ENCODE measurements at regions not wholly inside any gene's neighbourhood (a gene's known extent, or its start where the extent isn't known, plus 50 kb on each side); places are given as distances from the start of the nearest gene placed in this dataset.
"Not testable (repeated sequence)": the region's sequence is repeated elsewhere in the genome, so short reads cannot be mapped to it uniquely, and the experiment has no call there.

DNA sequence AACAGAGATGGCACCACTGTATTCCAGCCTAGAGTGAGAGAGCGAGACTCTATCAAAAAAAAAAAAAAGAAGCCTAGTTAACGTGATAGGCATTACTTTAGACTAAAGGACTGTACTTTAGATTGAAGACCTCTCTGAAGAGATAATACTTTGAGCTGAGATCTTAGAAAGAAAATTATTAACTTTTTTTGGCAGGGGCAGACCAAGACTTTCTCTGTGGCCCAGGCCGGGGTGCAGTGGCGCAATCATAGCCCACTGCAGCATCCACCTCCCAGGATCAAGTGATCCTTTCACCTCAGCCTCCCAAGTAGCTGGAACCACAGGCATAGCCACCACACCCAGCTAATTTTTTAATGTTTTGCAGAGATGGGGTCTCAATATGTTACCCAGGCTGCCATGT, 75.7 kb upstream of the TNRC6A start:
- H3K4me3 ChIP-seq: no peak overlapping the region
- no peak for TF ChIP-seq POLR2A (IDR thresholded peaks at IDR 0.05)
- TF ChIP-seq, protein P1, sequence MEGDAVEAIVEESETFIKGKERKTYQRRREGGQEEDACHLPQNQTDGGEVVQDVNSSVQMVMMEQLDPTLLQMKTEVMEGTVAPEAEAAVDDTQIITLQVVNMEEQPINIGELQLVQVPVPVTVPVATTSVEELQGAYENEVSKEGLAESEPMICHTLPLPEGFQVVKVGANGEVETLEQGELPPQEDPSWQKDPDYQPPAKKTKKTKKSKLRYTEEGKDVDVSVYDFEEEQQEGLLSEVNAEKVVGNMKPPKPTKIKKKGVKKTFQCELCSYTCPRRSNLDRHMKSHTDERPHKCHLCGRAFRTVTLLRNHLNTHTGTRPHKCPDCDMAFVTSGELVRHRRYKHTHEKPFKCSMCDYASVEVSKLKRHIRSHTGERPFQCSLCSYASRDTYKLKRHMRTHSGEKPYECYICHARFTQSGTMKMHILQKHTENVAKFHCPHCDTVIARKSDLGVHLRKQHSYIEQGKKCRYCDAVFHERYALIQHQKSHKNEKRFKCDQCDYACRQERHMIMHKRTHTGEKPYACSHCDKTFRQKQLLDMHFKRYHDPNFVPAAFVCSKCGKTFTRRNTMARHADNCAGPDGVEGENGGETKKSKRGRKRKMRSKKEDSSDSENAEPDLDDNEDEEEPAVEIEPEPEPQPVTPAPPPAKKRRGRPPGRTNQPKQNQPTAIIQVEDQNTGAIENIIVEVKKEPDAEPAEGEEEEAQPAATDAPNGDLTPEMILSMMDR (IDR thresholded peaks at IDR 0.05): no peak
- no peak for TF ChIP-seq POLR2AphosphoS5 (IDR thresholded peaks at IDR 0.05)
- no peak for TF ChIP-seq EP300 (IDR thresholded peaks at IDR 0.05)
- H3K27ac ChIP-seq: no peak overlapping the region
- WGBS: 93% methylated on average over 4 of the region's 4 CpGs
- peaks cover 4% of the 10 kb centered on the region for H3K27me3 ChIP-seq
- H3K4me1 ChIP-seq: no peaks in the 10 kb centered on the region
- H3K9me3 ChIP-seq: no peaks in the 10 kb centered on the region
- H3K36me3 ChIP-seq: no peaks in the 10 kb centered on the region
- no peak for DNase-seq (ENCODE audit: low spot score in 2 of 2)

DNA sequence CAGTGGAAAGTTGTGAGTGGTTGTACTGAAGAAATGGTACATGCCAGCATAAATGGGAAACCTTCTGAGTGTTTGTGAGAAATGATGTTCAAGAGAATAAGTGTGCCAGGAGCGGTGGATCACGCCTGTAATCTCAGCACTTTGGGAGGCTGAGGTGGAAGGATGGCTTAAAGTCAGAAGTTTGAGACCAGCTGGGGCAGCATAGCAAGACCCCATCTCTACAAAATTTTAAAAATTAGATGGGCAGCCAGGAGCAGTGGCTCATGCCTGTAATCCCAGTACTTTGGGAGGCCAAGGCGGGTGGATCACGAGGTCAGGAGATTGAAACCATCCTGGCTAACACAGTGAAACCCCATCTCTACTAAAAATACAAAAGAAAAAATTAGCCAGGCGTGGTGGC, 63.5 kb upstream of the TNRC6A start:
- H3K36me3 ChIP-seq; H3K27me3 ChIP-seq; H3K9me3 ChIP-seq; H3K4me3 ChIP-seq; H3K27ac ChIP-seq; DNase-seq (ENCODE audit: low spot score in 2 of 2): not testable (repeated sequence)
- H3K4me1 ChIP-seq: peaks cover 27% of the 10 kb centered on the region
- 97% methylated on average over 5 of the region's 5 CpGs for WGBS

DNA sequence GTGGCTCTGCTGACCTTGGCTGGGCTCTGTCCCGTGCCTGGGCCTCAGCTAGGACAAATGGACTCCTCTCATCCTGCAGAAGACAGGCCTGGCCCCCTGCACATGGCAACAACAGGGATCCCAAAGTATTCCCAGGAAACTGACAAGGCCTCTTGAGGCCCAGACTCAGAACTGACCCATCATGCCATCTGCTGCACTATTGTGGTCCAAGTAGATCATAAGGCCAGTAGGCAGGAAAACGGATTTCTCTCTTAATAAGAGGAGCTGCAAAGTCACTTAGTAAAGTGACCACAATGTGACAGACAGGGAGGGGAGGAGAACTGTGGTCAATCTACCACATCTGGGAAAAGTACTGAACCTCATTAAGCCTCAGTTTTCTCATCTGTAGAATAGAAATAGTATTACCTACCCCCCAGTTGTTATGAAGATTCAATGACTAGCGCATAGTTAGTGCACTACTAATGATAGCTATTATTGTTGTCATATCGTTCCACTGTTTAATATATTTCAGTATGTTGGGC, 62.1 kb upstream of the TNRC6A start:
- no peak for DNase-seq (ENCODE audit: low spot score in 2 of 2)
- no peaks in the 10 kb centered on the region for H3K36me3 ChIP-seq
- WGBS: 83% methylated on average over 4 of the region's 4 CpGs
- no peaks in the 10 kb centered on the region for H3K9me3 ChIP-seq
- H3K27ac ChIP-seq: no peak overlapping the region
- H3K4me3 ChIP-seq: no peak overlapping the region
- peaks cover 30% of the 10 kb centered on the region for H3K4me1 ChIP-seq
- H3K27me3 ChIP-seq: peaks cover 13% of the 10 kb centered on the region
- TF ChIP-seq POLR2AphosphoS5 (IDR thresholded peaks at IDR 0.05): no peak
- TF ChIP-seq, protein P1 (IDR thresholded peaks at IDR 0.05): no peak
- no peak for TF ChIP-seq EP300 (IDR thresholded peaks at IDR 0.05)
- TF ChIP-seq POLR2A (IDR thresholded peaks at IDR 0.05): no peak

- Histone ChIP-seq H3K36me3 (no peaks in the 10 kb centered on the region), H3K4me3 (no peak overlapping the region), H3K4me1 (peaks cover 30% of the 10 kb centered on the region), H3K27me3 (peaks cover 13% of the 10 kb centered on the region), H3K9me3 (no peaks in the 10 kb centered on the region), H3K27ac (peak overlapping the region; percentile 75)
- 37% methylated on average over 9 of the region's 9 CpGs for WGBS
- DNase-seq (ENCODE audit: low spot score in 2 of 2): no peak
- TF ChIP-seq POLR2A (IDR thresholded peaks at IDR 0.05) (no peak), POLR2AphosphoS5 (IDR thresholded peaks at IDR 0.05) (peak in 2 of 3 donors; percentile 4 to 11), EP300 (IDR thresholded peaks at IDR 0.05) (no peak)
- TF ChIP-seq, protein P1 (IDR thresholded peaks at IDR 0.05): no peak
Observed at GRCh38 chr16:24668481-24669061, 60.9 kb upstream of the TNRC6A start.

DNA sequence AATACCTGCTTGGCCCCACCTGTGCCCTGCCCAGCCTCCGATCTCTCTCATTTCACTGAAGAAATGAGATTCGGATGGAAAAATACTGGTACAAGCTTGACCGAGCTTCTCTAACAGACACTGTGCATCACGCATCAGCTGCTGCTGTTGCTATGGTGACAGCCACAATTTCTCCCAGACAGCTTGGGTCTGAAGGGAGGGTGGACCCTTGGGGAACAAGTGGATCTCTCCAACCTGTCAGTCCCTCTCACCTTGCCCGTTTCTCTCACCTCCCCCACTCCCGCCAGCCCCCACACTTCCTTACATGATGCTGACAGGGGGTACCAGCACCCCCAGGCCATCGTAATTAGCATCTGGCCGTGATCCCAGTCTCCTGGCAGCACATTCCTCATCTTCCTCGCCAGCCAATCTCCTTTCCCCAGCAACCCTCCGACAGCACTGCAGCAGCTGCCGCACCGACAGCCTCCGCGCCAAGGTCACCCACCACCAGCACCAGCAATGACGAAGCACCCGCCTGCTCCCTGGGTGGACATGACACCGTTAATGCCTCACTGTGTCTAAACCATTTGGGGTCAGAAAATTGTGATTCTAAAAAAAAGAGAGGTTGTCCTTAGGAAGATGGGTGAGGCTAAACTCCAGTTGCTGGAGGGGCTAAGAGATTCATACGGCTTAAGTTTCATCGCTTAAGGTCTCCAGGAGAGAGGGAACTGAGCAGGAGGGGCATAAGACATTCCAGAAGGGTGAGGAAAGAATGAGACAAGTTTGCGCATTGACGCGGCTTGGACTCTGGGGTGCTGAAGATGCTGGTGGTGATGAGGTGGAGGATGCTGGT, 58.6 kb upstream of the TNRC6A start:
- TF ChIP-seq POLR2AphosphoS5 (IDR thresholded peaks at IDR 0.05) (no peak), POLR2A (IDR thresholded peaks at IDR 0.05) (no peak), EP300 (IDR thresholded peaks at IDR 0.05) (no peak)
- TF ChIP-seq, protein P1 (IDR thresholded peaks at IDR 0.05): no peak
- peaks cover 30% of the 10 kb centered on the region for H3K4me1 ChIP-seq
- peak in 1 of 2 donors; percentile 60 for DNase-seq (ENCODE audit: low spot score in 2 of 2)
- H3K4me3 ChIP-seq: no peak overlapping the region
- H3K9me3 ChIP-seq: no peaks in the 10 kb centered on the region
- WGBS: 18% methylated on average over 22 of the region's 22 CpGs
- no peak overlapping the region for H3K27ac ChIP-seq
- no peaks in the 10 kb centered on the region for H3K36me3 ChIP-seq
- peaks cover 13% of the 10 kb centered on the region for H3K27me3 ChIP-seq

Measured in suprapubic skin (tissue), 4 donors.